ENCODE measurements at regions not wholly inside any gene's neighbourhood (a gene's known extent, or its start where the extent isn't known, plus 50 kb on each side); places are given as distances from the start of the nearest gene placed in this dataset.

DNA sequence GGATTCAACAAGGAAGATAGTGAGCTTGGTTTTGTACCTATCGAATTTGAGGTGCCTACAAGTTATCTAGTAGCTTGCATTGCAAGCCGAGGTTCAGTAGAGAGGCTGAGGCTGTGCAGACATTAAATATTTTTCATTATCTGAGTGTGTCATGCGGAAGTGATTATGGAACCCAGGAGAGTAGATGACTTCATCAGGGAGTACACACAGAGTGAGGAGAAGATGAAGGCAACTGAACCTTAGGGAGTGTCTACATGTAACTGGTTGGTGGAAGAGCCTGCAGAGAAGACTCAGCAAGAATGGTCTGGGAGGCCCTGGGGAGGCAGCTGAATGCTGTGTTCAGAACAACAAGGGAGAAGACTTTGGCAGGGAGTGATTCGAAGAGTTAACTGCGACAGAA, 393.9 kb downstream of the ARHGEF28 start:
- H3K9me2 ChIP-seq (replicated peaks; ENCODE audit: low read length): no peaks in the 10 kb centered on the region
- H3K79me2 ChIP-seq (ENCODE audit: low read length): no peaks in the 10 kb centered on the region
- H3K27me3 ChIP-seq (ENCODE audit: low read length): no peaks in the 10 kb centered on the region
- CTCF ChIA-PET: no interaction called here
- POLR2A ChIA-PET (ENCODE audit: unreplicated experiment): no interaction called here
- no peaks in the 10 kb centered on the region for H4K20me1 ChIP-seq (ENCODE audit: low read length)
- peaks cover 26% of the 10 kb centered on the region for H3K4me1 ChIP-seq (ENCODE audit: insufficient read depth, low read length)
- H3K36me3 ChIP-seq (ENCODE audit: low read depth, low read length): no peaks in the 10 kb centered on the region
- BruUV-seq (replicated peaks): no TSS peak
- H3F3A ChIP-seq (ENCODE audit: low read length, unreplicated experiment): peaks cover 4% of the 10 kb centered on the region
- no peak overlapping the region for H2AFZ ChIP-seq (ENCODE audit: low read length)
- no peak overlapping the region for H3K9ac ChIP-seq (ENCODE audit: low read length)
- no peak for DNase-seq
- no peak for ATAC-seq
- TF ChIP-seq EZH2 (IDR thresholded peaks at IDR 0.05; ENCODE audit: low read length, unreplicated experiment): no peak
- TF ChIP-seq, protein P1, sequence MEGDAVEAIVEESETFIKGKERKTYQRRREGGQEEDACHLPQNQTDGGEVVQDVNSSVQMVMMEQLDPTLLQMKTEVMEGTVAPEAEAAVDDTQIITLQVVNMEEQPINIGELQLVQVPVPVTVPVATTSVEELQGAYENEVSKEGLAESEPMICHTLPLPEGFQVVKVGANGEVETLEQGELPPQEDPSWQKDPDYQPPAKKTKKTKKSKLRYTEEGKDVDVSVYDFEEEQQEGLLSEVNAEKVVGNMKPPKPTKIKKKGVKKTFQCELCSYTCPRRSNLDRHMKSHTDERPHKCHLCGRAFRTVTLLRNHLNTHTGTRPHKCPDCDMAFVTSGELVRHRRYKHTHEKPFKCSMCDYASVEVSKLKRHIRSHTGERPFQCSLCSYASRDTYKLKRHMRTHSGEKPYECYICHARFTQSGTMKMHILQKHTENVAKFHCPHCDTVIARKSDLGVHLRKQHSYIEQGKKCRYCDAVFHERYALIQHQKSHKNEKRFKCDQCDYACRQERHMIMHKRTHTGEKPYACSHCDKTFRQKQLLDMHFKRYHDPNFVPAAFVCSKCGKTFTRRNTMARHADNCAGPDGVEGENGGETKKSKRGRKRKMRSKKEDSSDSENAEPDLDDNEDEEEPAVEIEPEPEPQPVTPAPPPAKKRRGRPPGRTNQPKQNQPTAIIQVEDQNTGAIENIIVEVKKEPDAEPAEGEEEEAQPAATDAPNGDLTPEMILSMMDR (conservative IDR thresholded peaks at IDR 0.05; ENCODE audit: low read depth, low read length): no peak
- no peak for TF ChIP-seq EZH2phosphoT487 (IDR thresholded peaks at IDR 0.05; ENCODE audit: borderline replicate concordance, low read length)
- H3K9me3 ChIP-seq (ENCODE audit: low read length): no peaks in the 10 kb centered on the region
- no peak overlapping the region for H3K4me2 ChIP-seq (ENCODE audit: low read length)
- intact Hi-C loops (cut with micrococcal nuclease): loop anchor here (5.0 kb wide), 1 partner anchor 42 kb away; no protein-coding TSS in a partner anchor
- H3K27ac ChIP-seq (ENCODE audit: low read length): no peak overlapping the region
- H3K4me3 ChIP-seq (ENCODE audit: low read length): no peak overlapping the region

DNA sequence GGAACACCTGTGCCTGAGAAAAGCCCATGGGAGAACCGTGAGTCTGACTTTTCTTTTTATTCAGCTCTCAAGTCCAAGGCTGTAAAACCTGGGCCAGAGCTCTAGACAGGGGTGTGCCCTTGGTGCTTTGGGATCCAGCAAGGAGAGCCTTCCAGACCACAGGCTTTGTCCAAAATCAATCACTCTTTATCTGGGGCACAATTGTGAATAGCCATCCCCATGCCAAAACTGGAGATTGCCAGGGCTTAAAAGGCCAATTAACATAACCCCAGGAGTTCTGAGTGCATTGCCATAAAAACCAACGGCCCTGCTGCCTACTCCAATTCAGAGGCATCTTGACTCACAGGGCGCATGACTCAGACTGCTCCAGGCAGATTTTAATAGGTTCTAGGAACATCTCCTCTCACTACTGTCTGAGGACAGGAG, 391.8 kb downstream of the ARHGEF28 start:
- Histone ChIP-seq H3K4me2 (ENCODE audit: low read length) (peak overlapping the region; percentile 74), H2AFZ (ENCODE audit: low read length) (no peak overlapping the region), H3K36me3 (ENCODE audit: low read depth, low read length) (no peaks in the 10 kb centered on the region), H3K9ac (ENCODE audit: low read length) (peak overlapping the region; percentile 66), H3K4me1 (ENCODE audit: insufficient read depth, low read length) (peaks cover 26% of the 10 kb centered on the region), H3K4me3 (ENCODE audit: low read length) (no peak overlapping the region), H3K27me3 (ENCODE audit: low read length) (no peaks in the 10 kb centered on the region), H3K9me3 (ENCODE audit: low read length) (no peaks in the 10 kb centered on the region), H3K27ac (ENCODE audit: low read length) (peak overlapping the region; percentile 96), H3K79me2 (ENCODE audit: low read length) (no peaks in the 10 kb centered on the region), H4K20me1 (ENCODE audit: low read length) (no peaks in the 10 kb centered on the region), H3F3A (ENCODE audit: low read length, unreplicated experiment) (peaks cover 4% of the 10 kb centered on the region), H3K9me2 (replicated peaks; ENCODE audit: low read length) (no peaks in the 10 kb centered on the region)
- ChIA-PET CTCF (no interaction called here), POLR2A (ENCODE audit: unreplicated experiment) (no interaction called here)
- ATAC-seq (peak; percentile 94), DNase-seq (peak; percentile 82)
- no TSS peak for BruUV-seq (replicated peaks)
- TF ChIP-seq EZH2phosphoT487 (IDR thresholded peaks at IDR 0.05; ENCODE audit: borderline replicate concordance, low read length) (no peak), EZH2 (IDR thresholded peaks at IDR 0.05; ENCODE audit: low read length, unreplicated experiment) (no peak)
- TF ChIP-seq, protein P1 (conservative IDR thresholded peaks at IDR 0.05; ENCODE audit: low read depth, low read length): no peak
- intact Hi-C loops (cut with micrococcal nuclease): loop anchor here (5.0 kb wide), 1 partner anchor 45 kb away; no protein-coding TSS in a partner anchor

DNA sequence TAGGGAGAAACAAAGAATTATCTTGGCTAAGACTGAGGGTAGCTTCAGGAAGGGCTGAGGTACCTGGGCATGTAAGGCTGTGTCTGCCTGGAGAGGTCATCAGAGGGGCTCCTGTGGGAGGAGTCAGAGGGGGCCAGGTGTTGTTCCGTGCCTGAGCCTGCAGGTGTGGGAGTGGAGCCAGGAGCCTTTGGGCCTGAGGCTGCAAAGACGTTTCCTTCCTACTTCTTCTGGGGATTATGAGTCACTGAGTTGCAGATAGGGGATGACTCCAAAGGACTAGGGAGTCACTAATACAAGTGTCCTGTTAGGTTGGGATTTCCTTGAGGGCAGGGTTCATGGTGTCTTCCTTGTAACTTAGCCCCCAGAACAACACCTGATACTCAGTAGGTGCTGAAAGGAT, 391.1 kb downstream of the ARHGEF28 start:
- no TSS peak for BruUV-seq (replicated peaks)
- no peaks in the 10 kb centered on the region for H3K79me2 ChIP-seq (ENCODE audit: low read length)
- TF ChIP-seq EZH2phosphoT487 (IDR thresholded peaks at IDR 0.05; ENCODE audit: borderline replicate concordance, low read length): no peak
- TF ChIP-seq, protein P1 (conservative IDR thresholded peaks at IDR 0.05; ENCODE audit: low read depth, low read length): no peak
- no peak for TF ChIP-seq EZH2 (IDR thresholded peaks at IDR 0.05; ENCODE audit: low read length, unreplicated experiment)
- no peaks in the 10 kb centered on the region for H3K9me2 ChIP-seq (replicated peaks; ENCODE audit: low read length)
- H3K9ac ChIP-seq (ENCODE audit: low read length): peak overlapping the region; percentile 66
- ChIA-PET CTCF (no interaction called here), POLR2A (ENCODE audit: unreplicated experiment) (no interaction called here)
- no peaks in the 10 kb centered on the region for H3K27me3 ChIP-seq (ENCODE audit: low read length)
- H3K36me3 ChIP-seq (ENCODE audit: low read depth, low read length): no peaks in the 10 kb centered on the region
- H3F3A ChIP-seq (ENCODE audit: low read length, unreplicated experiment): peaks cover 4% of the 10 kb centered on the region
- no peak overlapping the region for H3K4me3 ChIP-seq (ENCODE audit: low read length)
- H2AFZ ChIP-seq (ENCODE audit: low read length): no peak overlapping the region
- H3K4me1 ChIP-seq (ENCODE audit: insufficient read depth, low read length): peaks cover 26% of the 10 kb centered on the region
- DNase-seq: peak; percentile 82
- peak overlapping the region; percentile 74 for H3K4me2 ChIP-seq (ENCODE audit: low read length)
- H3K27ac ChIP-seq (ENCODE audit: low read length): peak overlapping the region; percentile 96
- H4K20me1 ChIP-seq (ENCODE audit: low read length): no peaks in the 10 kb centered on the region
- ATAC-seq: peak; percentile 66
- intact Hi-C loops (cut with micrococcal nuclease): loop anchor here (5.0 kb wide), 1 partner anchor 45 kb away; no protein-coding TSS in a partner anchor
- H3K9me3 ChIP-seq (ENCODE audit: low read length): no peaks in the 10 kb centered on the region
